ENCODE measurements at regions not wholly inside any gene's neighbourhood (a gene's known extent, or its start where the extent isn't known, plus 50 kb on each side); places are given as distances from the start of the nearest gene placed in this dataset.

DNA sequence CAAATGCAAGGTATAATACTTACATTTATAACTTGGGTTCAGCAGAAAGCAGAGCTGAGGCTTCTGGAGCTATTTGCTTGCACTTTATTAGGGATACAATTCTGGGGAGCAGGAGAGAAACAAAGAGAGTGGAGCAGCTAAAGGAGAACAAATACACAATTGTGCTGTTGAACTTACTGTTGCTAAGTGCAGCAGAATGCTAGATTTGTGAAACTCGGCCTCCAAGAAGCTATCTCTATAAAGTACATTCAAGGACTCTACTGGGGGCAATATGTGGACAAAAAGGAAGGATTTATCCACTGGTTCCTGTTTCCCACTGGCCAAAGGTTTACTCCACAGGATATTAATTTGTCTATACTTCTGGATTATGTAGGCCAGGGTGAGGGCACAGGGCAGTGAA, 86.8 kb downstream of the PPP1R2C start:
- no peak overlapping the region for H3K4me3 ChIP-seq (ENCODE audit: low read depth, low read length)
- no peaks in the 10 kb centered on the region for H3K9me3 ChIP-seq (ENCODE audit: control insufficient read depth, insufficient read depth, low read length)
- H3K9ac ChIP-seq (ENCODE audit: low read depth, low read length), result no peak overlapping the region
- no peaks in the 10 kb centered on the region for H3K27me3 ChIP-seq (ENCODE audit: control insufficient read depth, insufficient read depth, low read length)
- H3K4me1 ChIP-seq (ENCODE audit: control insufficient read depth, insufficient read depth, low read length), result no peaks in the 10 kb centered on the region
- no peaks in the 10 kb centered on the region for H3K36me3 ChIP-seq (ENCODE audit: control insufficient read depth, insufficient read depth, low read length)

DNA sequence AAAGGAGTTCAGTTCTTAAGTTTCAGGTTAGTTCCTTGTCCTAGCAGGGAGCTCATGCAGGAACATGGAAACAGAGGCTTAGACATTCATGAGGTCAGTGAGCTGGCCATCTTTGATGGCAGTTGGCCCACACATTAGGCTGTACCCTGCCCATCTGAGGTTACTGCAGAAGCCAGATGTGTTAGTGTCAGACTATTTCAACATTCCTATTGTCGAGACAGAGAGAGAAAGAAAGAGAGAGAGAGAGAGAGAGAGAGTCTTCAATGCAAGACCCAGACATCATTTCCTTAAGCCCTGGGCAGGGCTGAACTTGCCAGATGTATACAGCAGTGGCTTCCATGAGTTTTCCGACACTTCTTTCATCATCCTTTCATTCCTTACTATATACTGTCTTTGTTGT, 91.3 kb downstream of the PPP1R2C start:
- no peaks in the 10 kb centered on the region for H3K36me3 ChIP-seq (ENCODE audit: control insufficient read depth, insufficient read depth, low read length)
- H3K4me1 ChIP-seq (ENCODE audit: control insufficient read depth, insufficient read depth, low read length), result no peaks in the 10 kb centered on the region
- no peaks in the 10 kb centered on the region for H3K9me3 ChIP-seq (ENCODE audit: control insufficient read depth, insufficient read depth, low read length)
- H3K9ac ChIP-seq (ENCODE audit: low read depth, low read length), result no peak overlapping the region
- no peaks in the 10 kb centered on the region for H3K27me3 ChIP-seq (ENCODE audit: control insufficient read depth, insufficient read depth, low read length)
- H3K4me3 ChIP-seq (ENCODE audit: low read depth, low read length), result no peak overlapping the region

DNA sequence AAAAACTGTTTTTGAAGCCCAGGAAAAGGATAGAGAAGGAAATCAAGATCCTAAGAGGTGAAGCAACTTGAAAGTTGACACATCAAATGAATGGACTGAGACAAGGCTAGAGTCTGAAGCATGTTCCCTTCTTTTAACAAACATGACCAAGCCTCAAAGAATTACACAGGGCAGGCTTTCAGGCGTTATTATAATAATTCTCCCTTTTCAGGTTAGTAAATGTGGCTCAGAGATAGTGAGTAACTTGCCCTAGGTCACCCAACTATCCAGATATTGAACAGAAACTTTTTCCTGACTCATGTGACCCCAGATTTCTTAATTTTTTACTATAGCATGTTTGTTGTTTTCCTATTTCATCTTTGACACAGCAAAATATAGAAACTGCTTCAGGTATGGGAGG, 91.7 kb downstream of the PPP1R2C start:
- H3K27me3 ChIP-seq (ENCODE audit: control insufficient read depth, insufficient read depth, low read length), result no peaks in the 10 kb centered on the region
- H3K9me3 ChIP-seq (ENCODE audit: control insufficient read depth, insufficient read depth, low read length), result no peaks in the 10 kb centered on the region
- H3K4me1 ChIP-seq (ENCODE audit: control insufficient read depth, insufficient read depth, low read length), result peaks cover 3% of the 10 kb centered on the region
- no peaks in the 10 kb centered on the region for H3K36me3 ChIP-seq (ENCODE audit: control insufficient read depth, insufficient read depth, low read length)
- H3K9ac ChIP-seq (ENCODE audit: low read depth, low read length), result no peak overlapping the region
- H3K4me3 ChIP-seq (ENCODE audit: low read depth, low read length), result no peak overlapping the region

DNA sequence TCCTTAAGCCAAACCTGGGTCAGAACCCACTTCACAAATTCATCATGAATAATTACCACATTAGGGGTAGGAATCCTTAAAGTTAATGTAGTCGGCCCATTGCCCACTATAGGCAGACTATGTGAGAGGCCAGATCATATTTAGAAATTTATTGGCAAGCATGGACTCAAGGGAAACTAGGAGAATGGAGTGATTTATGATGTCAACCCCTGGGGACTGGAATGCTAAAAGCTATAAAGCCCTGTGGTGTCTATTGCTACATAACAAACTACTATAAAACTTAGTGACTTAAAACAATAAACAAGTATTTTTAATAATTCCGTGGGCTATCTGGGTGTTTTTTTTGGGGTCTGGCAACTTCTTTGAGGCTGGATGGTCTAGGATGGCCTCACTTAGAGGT, 93.9 kb downstream of the PPP1R2C start:
- peaks cover 14% of the 10 kb centered on the region for H3K4me1 ChIP-seq (ENCODE audit: control insufficient read depth, insufficient read depth, low read length)
- no peak overlapping the region for H3K4me3 ChIP-seq (ENCODE audit: low read depth, low read length)
- no peak overlapping the region for H3K9ac ChIP-seq (ENCODE audit: low read depth, low read length)
- no peaks in the 10 kb centered on the region for H3K36me3 ChIP-seq (ENCODE audit: control insufficient read depth, insufficient read depth, low read length)
- no peaks in the 10 kb centered on the region for H3K9me3 ChIP-seq (ENCODE audit: control insufficient read depth, insufficient read depth, low read length)
- no peaks in the 10 kb centered on the region for H3K27me3 ChIP-seq (ENCODE audit: control insufficient read depth, insufficient read depth, low read length)

DNA sequence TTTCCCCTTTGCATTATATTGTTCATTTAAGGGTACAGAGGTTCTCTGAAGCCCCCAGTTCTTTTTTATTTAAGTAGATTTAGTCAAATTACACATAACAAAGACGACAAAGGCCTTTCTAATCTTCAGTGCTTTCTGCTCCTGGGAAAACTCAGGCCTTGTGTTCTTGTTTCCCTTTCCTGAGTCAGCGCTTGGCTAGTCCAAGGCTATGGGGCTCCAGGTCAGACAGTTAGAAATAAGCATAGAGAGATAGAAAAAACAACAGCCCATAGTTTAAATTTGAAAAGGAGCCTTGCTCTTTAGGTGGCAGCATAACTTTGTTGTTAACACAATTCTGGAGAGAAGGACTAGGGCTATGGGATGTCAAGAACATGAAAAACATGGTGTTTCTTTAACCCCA, 97.3 kb downstream of the PPP1R2C start:
- Histone ChIP-seq H3K9ac (ENCODE audit: low read depth, low read length) (no peak overlapping the region), H3K9me3 (ENCODE audit: control insufficient read depth, insufficient read depth, low read length) (no peaks in the 10 kb centered on the region), H3K4me1 (ENCODE audit: control insufficient read depth, insufficient read depth, low read length) (peaks cover 14% of the 10 kb centered on the region), H3K4me3 (ENCODE audit: low read depth, low read length) (no peak overlapping the region), H3K36me3 (ENCODE audit: control insufficient read depth, insufficient read depth, low read length) (no peaks in the 10 kb centered on the region), H3K27me3 (ENCODE audit: control insufficient read depth, insufficient read depth, low read length) (no peaks in the 10 kb centered on the region)

- H3K9me3 ChIP-seq (ENCODE audit: control insufficient read depth, insufficient read depth, low read length), result no peaks in the 10 kb centered on the region
- H3K27me3 ChIP-seq (ENCODE audit: control insufficient read depth, insufficient read depth, low read length), result no peaks in the 10 kb centered on the region
- peaks cover 14% of the 10 kb centered on the region for H3K4me1 ChIP-seq (ENCODE audit: control insufficient read depth, insufficient read depth, low read length)
These were observed 99.8 kb downstream of the PPP1R2C start for GRCh38 chrX:42678133-42678532.

DNA sequence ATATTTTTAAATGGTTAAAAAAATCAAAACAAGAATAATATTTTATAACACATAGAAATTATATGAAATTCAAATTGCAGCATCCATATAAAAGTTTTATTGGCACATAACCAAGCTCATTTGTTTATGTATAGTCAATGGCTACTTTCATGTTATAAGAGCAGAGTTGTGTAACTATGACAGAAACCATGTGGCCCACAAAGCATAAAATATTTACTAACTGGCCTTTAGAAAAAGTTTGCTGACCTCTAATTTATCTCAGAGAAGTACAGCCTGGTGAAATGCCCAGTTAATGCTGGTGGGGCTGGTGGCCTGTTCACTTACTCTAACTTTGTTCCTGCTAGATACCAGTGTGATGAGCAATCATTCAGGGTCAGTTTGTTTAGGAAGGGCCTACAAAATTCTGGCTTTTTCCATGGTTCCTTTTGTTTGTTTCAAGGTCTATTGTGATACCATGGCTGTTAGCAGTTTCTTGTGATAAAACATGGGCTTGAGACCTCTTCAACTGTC, 104.6 kb downstream of the PPP1R2C start:
- Histone ChIP-seq H3K9me3 (ENCODE audit: control insufficient read depth, insufficient read depth, low read length) (no peaks in the 10 kb centered on the region), H3K4me3 (ENCODE audit: low read depth, low read length) (no peak overlapping the region), H3K9ac (ENCODE audit: low read depth, low read length) (no peak overlapping the region), H3K27me3 (ENCODE audit: control insufficient read depth, insufficient read depth, low read length) (no peaks in the 10 kb centered on the region), H3K36me3 (ENCODE audit: control insufficient read depth, insufficient read depth, low read length) (no peaks in the 10 kb centered on the region), H3K4me1 (ENCODE audit: control insufficient read depth, insufficient read depth, low read length) (no peaks in the 10 kb centered on the region)

More at GRCh38 chrX:42678133-42678532, 99.8 kb downstream of the PPP1R2C start:
- H3K9ac ChIP-seq (ENCODE audit: low read depth, low read length), result no peak overlapping the region
- no peaks in the 10 kb centered on the region for H3K36me3 ChIP-seq (ENCODE audit: control insufficient read depth, insufficient read depth, low read length)
- no peak overlapping the region for H3K4me3 ChIP-seq (ENCODE audit: low read depth, low read length)

GRCh38 chrX:42664680-42665079, 113.3 kb downstream of the PPP1R2C start:
- no peaks in the 10 kb centered on the region for H3K27me3 ChIP-seq (ENCODE audit: control insufficient read depth, insufficient read depth, low read length)
- no peak overlapping the region for H3K4me3 ChIP-seq (ENCODE audit: low read depth, low read length)
- no peak overlapping the region for H3K9ac ChIP-seq (ENCODE audit: low read depth, low read length)

GRCh38 chrX:42628471-42628870, 149.5 kb downstream of the PPP1R2C start:
- H3K9ac ChIP-seq (ENCODE audit: low read depth, low read length), result no peak overlapping the region
- no peak overlapping the region for H3K4me3 ChIP-seq (ENCODE audit: low read depth, low read length)
- H3K27me3 ChIP-seq (ENCODE audit: control insufficient read depth, insufficient read depth, low read length), result no peaks in the 10 kb centered on the region
- H3K4me1 ChIP-seq (ENCODE audit: control insufficient read depth, insufficient read depth, low read length), result no peaks in the 10 kb centered on the region
- no peaks in the 10 kb centered on the region for H3K36me3 ChIP-seq (ENCODE audit: control insufficient read depth, insufficient read depth, low read length)
- H3K9me3 ChIP-seq (ENCODE audit: control insufficient read depth, insufficient read depth, low read length), result no peaks in the 10 kb centered on the region

More at GRCh38 chrX:42664680-42665079, 113.3 kb downstream of the PPP1R2C start:
- Histone ChIP-seq H3K36me3 (ENCODE audit: control insufficient read depth, insufficient read depth, low read length) (no peaks in the 10 kb centered on the region), H3K4me1 (ENCODE audit: control insufficient read depth, insufficient read depth, low read length) (no peaks in the 10 kb centered on the region), H3K9me3 (ENCODE audit: control insufficient read depth, insufficient read depth, low read length) (no peaks in the 10 kb centered on the region)

GRCh38 chrX:42627891-42628290, 150.1 kb downstream of the PPP1R2C start:
- Histone ChIP-seq H3K4me3 (ENCODE audit: low read depth, low read length) (no peak overlapping the region), H3K9me3 (ENCODE audit: control insufficient read depth, insufficient read depth, low read length) (no peaks in the 10 kb centered on the region), H3K9ac (ENCODE audit: low read depth, low read length) (no peak overlapping the region), H3K36me3 (ENCODE audit: control insufficient read depth, insufficient read depth, low read length) (no peaks in the 10 kb centered on the region), H3K4me1 (ENCODE audit: control insufficient read depth, insufficient read depth, low read length) (no peaks in the 10 kb centered on the region), H3K27me3 (ENCODE audit: control insufficient read depth, insufficient read depth, low read length) (no peaks in the 10 kb centered on the region)

DNA sequence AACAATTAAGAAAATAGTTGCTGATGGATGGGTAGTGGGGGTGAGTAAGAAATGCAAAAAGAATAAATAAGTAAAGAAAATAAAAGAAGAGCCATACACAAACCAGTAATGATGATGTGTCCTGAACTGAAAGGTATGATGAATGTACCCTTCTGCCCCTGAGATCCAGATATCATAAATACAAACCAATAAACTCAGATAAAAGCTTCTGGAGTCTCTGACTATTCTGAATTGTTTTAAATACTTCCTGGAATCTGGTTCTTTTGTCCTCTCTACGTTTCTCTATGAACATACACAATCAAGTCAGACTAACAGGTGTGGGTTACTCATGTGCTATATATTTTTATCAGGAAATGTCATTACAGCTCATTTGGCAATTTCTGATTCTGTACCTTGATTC, 153.4 kb downstream of the PPP1R2C start:
- Histone ChIP-seq H3K36me3 (ENCODE audit: control insufficient read depth, insufficient read depth, low read length) (no peaks in the 10 kb centered on the region), H3K9ac (ENCODE audit: low read depth, low read length) (no peak overlapping the region), H3K4me3 (ENCODE audit: low read depth, low read length) (no peak overlapping the region), H3K27me3 (ENCODE audit: control insufficient read depth, insufficient read depth, low read length) (no peaks in the 10 kb centered on the region), H3K9me3 (ENCODE audit: control insufficient read depth, insufficient read depth, low read length) (no peaks in the 10 kb centered on the region), H3K4me1 (ENCODE audit: control insufficient read depth, insufficient read depth, low read length) (no peaks in the 10 kb centered on the region)

GRCh38 chrX:42619068-42619467, 158.9 kb downstream of the PPP1R2C start:
- H3K36me3 ChIP-seq (ENCODE audit: control insufficient read depth, insufficient read depth, low read length), result no peaks in the 10 kb centered on the region
- no peaks in the 10 kb centered on the region for H3K4me1 ChIP-seq (ENCODE audit: control insufficient read depth, insufficient read depth, low read length)
- H3K4me3 ChIP-seq (ENCODE audit: low read depth, low read length), result no peak overlapping the region
- no peaks in the 10 kb centered on the region for H3K27me3 ChIP-seq (ENCODE audit: control insufficient read depth, insufficient read depth, low read length)
- H3K9me3 ChIP-seq (ENCODE audit: control insufficient read depth, insufficient read depth, low read length), result no peaks in the 10 kb centered on the region
- no peak overlapping the region for H3K9ac ChIP-seq (ENCODE audit: low read depth, low read length)
